ENCODE measurements at regions not wholly inside any gene's neighbourhood (a gene's known extent, or its start where the extent isn't known, plus 50 kb on each side); places are given as distances from the start of the nearest gene placed in this dataset.

DNA sequence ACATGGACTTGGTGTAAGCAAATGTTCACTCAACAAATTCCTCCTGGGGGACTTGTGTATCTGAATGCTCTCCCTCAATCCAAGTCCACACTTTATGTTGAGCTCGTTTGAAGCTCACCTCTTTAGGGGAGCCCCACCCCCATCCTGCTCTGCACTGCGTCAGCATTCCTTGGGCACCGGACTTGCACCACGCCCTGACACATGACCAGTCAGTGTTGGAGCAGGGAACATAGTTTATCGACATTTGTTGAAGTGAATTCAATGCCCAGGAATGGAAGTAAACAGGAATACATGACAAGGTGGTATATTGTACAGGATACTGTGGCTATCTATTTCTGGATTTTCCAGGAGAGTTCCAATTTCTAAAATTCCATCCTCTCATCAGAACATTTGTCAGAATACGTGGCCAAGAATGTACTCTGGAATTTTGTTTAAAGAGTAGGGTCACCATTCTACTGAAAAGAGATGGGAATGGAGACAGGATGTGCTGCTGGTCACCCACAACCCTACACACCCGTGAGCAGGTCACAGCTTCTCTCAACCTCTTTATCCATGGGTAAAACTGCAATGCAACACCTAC is 60.0 kb upstream of the LNX1 start:
- no peaks in the 10 kb centered on the region for H3K36me3 ChIP-seq (replicated peaks in 1 of 2; ENCODE audit: control insufficient read depth in 1 of 2, insufficient read depth in 2 of 2, low read length in 2 of 2)
- no peaks in the 10 kb centered on the region for H4K20me1 ChIP-seq (ENCODE audit: insufficient read depth, low read length)
- in situ Hi-C loops (cut with HindIII; ENCODE audit: extremely low pct_ligation_motif_present, low pct_unique_long_range_greater_than_20kb) (no loop called here), intact Hi-C loops (cut with micrococcal nuclease; ENCODE audit: unreplicated experiment) (no loop called here)
- H3K9me3 ChIP-seq (ENCODE audit: low read length) = no peaks in the 10 kb centered on the region
- H3K27ac ChIP-seq (ENCODE audit: extremely low read length, insufficient read depth, low read length) = no peak overlapping the region
- H3K4me2 ChIP-seq (ENCODE audit: low read depth, low read length) = no peak overlapping the region
- H3K79me2 ChIP-seq (ENCODE audit: insufficient read depth, low read length) = no peaks in the 10 kb centered on the region
- no peaks in the 10 kb centered on the region for H3K27me3 ChIP-seq (ENCODE audit: control insufficient read depth in 1 of 2, insufficient read depth in 2 of 2, low read length in 2 of 2)
- WGBS (ENCODE audit: low lambda C conversion rate) = 23% methylated on average over 7 of the region's 7 CpGs
- ChIA-PET CTCF (ENCODE audit: low intra/inter-chr PET ratio, low total read pairs) (no interaction called here), POLR2A (no interaction called here)
- no TSS peak for BruUV-seq (replicated peaks)
- FAIRE-seq (no peak), ATAC-seq (no peak), DNase-seq (ENCODE audit: low spot score) (no peak)
- no peak overlapping the region for H3K9ac ChIP-seq (ENCODE audit: insufficient read depth, low read depth, low read length)
- no peak for TF ChIP-seq ZNF569 (CRISPR knock-in tag; IDR thresholded peaks at IDR 0.05; ENCODE audit: borderline replicate concordance)
- no peak for TF ChIP-seq MTA3 (CRISPR knock-in tag; IDR thresholded peaks at IDR 0.05)
- no peak for TF ChIP-seq MED8 (CRISPR knock-in tag; IDR thresholded peaks at IDR 0.05; ENCODE audit: insufficient replicate concordance)
- TF ChIP-seq ZNF451 (CRISPR knock-in tag; IDR thresholded peaks at IDR 0.05) = no peak
- TF ChIP-seq, protein P1, sequence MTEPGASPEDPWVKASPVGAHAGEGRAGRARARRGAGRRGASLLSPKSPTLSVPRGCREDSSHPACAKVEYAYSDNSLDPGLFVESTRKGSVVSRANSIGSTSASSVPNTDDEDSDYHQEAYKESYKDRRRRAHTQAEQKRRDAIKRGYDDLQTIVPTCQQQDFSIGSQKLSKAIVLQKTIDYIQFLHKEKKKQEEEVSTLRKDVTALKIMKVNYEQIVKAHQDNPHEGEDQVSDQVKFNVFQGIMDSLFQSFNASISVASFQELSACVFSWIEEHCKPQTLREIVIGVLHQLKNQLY (CRISPR knock-in tag; IDR thresholded peaks at IDR 0.05) = no peak
- TF ChIP-seq DR1 (CRISPR knock-in tag; IDR thresholded peaks at IDR 0.05) = no peak
- no peak for TF ChIP-seq SPEN (CRISPR knock-in tag; IDR thresholded peaks at IDR 0.05; ENCODE audit: low read depth)
- no peak for TF ChIP-seq FOXO1 (CRISPR knock-in tag; IDR thresholded peaks at IDR 0.05)
- TF ChIP-seq RXRA (CRISPR knock-in tag; IDR thresholded peaks at IDR 0.05) = no peak
- no peak for TF ChIP-seq CHCHD3 (CRISPR knock-in tag; IDR thresholded peaks at IDR 0.05)
- no peak for TF ChIP-seq RFX5 (IDR thresholded peaks at IDR 0.05; ENCODE audit: low read depth, low read length)
- no peak for TF ChIP-seq ZKSCAN1 (IDR thresholded peaks at IDR 0.05; ENCODE audit: low read length)
- H2AFZ ChIP-seq (ENCODE audit: low read length) = no peak overlapping the region
- no peaks in the 10 kb centered on the region for H3K4me1 ChIP-seq (ENCODE audit: insufficient read depth, low read length)
- no peak overlapping the region for H3K4me3 ChIP-seq (replicated peaks in 1 of 3; ENCODE audit: insufficient read depth in 1 of 3, low read depth in 2 of 3, low read length in 3 of 3)
